ENCODE measurements at regions not wholly inside any gene's neighbourhood (a gene's known extent, or its start where the extent isn't known, plus 50 kb on each side); places are given as distances from the start of the nearest gene placed in this dataset.

- ATAC-seq (ENCODE audit: low read depth) (no peak), DNase-seq (no peak)
- no peak overlapping the region for H2BK20ac ChIP-seq (ENCODE audit: low read depth, low read length)
- no peaks in the 10 kb centered on the region for H4K20me1 ChIP-seq (ENCODE audit: insufficient read depth, low read length)
- no peaks in the 10 kb centered on the region for H3K9me1 ChIP-seq (ENCODE audit: insufficient read depth, low read length)
- H3K9ac ChIP-seq (ENCODE audit: low read depth, low read length): no peak overlapping the region
- WGBS, 2 experiments (ENCODE audit: extremely low coverage in 2 of 2, insufficient read length in 1 of 2): no CpG with 5 or more reads among the region's 3 CpGs
- H4K91ac ChIP-seq (ENCODE audit: insufficient read depth, low read depth, low read length): no peak overlapping the region
- ChIA-PET CTCF (no interaction called here), POLR2A (ENCODE audit: unreplicated experiment) (no interaction called here)
- no peaks in the 10 kb centered on the region for H3K79me1 ChIP-seq (ENCODE audit: low read depth in 1 of 2, low read length in 2 of 2)
- dilution Hi-C loops (cut with HindIII; ENCODE audit: low sequenced_read_pairs, unreplicated experiment): no loop called here
- H2AK9ac ChIP-seq (replicated peaks; ENCODE audit: low read depth, low read length, poor library complexity): no peak overlapping the region
- H3K36me3 ChIP-seq (ENCODE audit: control insufficient read depth, insufficient read depth, low read length): no peaks in the 10 kb centered on the region
- H2AK5ac ChIP-seq (ENCODE audit: low read depth, low read length): no peak overlapping the region
- no peaks in the 10 kb centered on the region; the same call in 1 of the 2 replicates for H3K27me3 ChIP-seq (ENCODE audit: control insufficient read depth, insufficient read depth, low read length)
- H3K4ac ChIP-seq (ENCODE audit: low read depth, low read length): no peak overlapping the region
- no peak overlapping the region for H3K27ac ChIP-seq (ENCODE audit: insufficient read depth, low read length)
- in situ Hi-C loops (cut with MboI; ENCODE audit: low sequenced_read_pairs): no loop called here
- H2BK5ac ChIP-seq (ENCODE audit: low read depth, low read length, poor library complexity, severe bottlenecking): no peak overlapping the region
- no peak for TF ChIP-seq CHD1 (IDR thresholded peaks at IDR 0.05; ENCODE audit: low read depth, low read length)
- H3K4me1 ChIP-seq (ENCODE audit: control insufficient read depth, insufficient read depth, low read length): no peaks in the 10 kb centered on the region
- H3K4me2 ChIP-seq (ENCODE audit: low read depth, low read length): no peak overlapping the region
- H3K23ac ChIP-seq (ENCODE audit: low read depth, low read length): no peak overlapping the region
- H3K18ac ChIP-seq (ENCODE audit: low read depth, low read length): no peak overlapping the region
- intact Hi-C loops (cut with micrococcal nuclease): no loop called here
- H2BK120ac ChIP-seq (ENCODE audit: low read depth, low read length): no peak overlapping the region
- H3K4me3 ChIP-seq (ENCODE audit: insufficient read depth, low read depth, low read length): no peak overlapping the region
- no TSS peak for BruUV-seq (replicated peaks)
- no peak overlapping the region for H2BK15ac ChIP-seq (ENCODE audit: low read depth, low read length)
- H4K5ac ChIP-seq (ENCODE audit: low read depth, low read length): no peak overlapping the region
- H3K56ac ChIP-seq (ENCODE audit: extremely low read depth, insufficient read depth, low read length): no peak overlapping the region
- no peaks in the 10 kb centered on the region for H3K9me3 ChIP-seq (ENCODE audit: control insufficient read depth, insufficient read depth, low read length)
- no peak overlapping the region for H4K8ac ChIP-seq (ENCODE audit: low read depth in 2 of 2, low read length in 2 of 2)
- no peak overlapping the region for H3K14ac ChIP-seq (replicated peaks; ENCODE audit: low read depth, low read length)
- H2AFZ ChIP-seq (replicated peaks; ENCODE audit: low read length, poor library complexity): no peak overlapping the region
These were observed 181.5 kb upstream of the LYSMD4 start for GRCh38 chr15:99914723-99915122.
